ENCODE measurements at regions not wholly inside any gene's neighbourhood (a gene's known extent, or its start where the extent isn't known, plus 50 kb on each side); places are given as distances from the start of the nearest gene placed in this dataset.

DNA sequence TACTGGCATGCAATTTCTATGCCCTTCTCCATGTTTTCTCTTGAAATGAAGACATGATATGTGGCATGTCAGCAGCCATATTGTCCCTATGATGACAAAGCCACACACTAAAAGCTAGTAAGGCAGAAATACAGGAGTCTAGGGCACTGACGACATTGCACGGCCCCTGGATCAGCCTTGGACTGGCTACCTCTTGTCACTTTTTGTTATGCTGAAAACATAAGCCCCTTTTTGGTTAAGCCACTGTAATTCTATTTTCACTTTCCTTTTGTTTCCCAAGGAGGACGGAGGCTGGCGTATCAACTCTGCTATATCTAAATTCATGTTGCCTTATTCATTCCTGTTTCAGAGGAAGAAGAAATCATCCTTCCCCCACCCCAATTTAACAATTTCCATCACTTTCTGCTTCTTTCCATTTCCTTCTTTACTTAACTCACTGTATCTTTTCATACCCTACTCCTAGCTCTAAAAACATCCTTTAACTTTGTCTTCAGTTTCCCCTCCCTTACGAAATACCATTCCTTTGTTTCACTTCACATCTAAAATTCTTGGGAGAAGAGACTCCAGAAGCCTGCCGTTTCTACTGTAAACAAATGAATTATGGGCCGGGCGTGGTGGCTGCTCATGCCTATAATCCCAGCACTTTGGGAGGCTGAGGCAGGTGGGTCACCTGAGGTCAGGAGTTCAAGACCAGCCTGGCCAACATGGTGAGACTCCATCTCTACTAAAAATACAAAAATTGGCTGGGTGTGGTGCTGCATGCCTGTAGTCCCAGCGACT, 364.1 kb downstream of the PCNX1 start:
- TF ChIP-seq EGR1 (IDR thresholded peaks at IDR 0.05; ENCODE audit: low read depth in 2 of 2) (no peak), FOXA1 (IDR thresholded peaks at IDR 0.05) (no peak), RAD21 (IDR thresholded peaks at IDR 0.05) (no peak), TAF1 (conservative IDR thresholded peaks at IDR 0.05) (no peak), FOXA2 (IDR thresholded peaks at IDR 0.05) (no peak), HNF4G (IDR thresholded peaks at IDR 0.05) (no peak), YY1 (IDR thresholded peaks at IDR 0.05) (no peak), GABPA (IDR thresholded peaks at IDR 0.05 in 1 of 2, conservative IDR thresholded peaks at IDR 0.05 in 1 of 2) (no peak), JUND (IDR thresholded peaks at IDR 0.05) (no peak)
- TF ChIP-seq, protein P1, sequence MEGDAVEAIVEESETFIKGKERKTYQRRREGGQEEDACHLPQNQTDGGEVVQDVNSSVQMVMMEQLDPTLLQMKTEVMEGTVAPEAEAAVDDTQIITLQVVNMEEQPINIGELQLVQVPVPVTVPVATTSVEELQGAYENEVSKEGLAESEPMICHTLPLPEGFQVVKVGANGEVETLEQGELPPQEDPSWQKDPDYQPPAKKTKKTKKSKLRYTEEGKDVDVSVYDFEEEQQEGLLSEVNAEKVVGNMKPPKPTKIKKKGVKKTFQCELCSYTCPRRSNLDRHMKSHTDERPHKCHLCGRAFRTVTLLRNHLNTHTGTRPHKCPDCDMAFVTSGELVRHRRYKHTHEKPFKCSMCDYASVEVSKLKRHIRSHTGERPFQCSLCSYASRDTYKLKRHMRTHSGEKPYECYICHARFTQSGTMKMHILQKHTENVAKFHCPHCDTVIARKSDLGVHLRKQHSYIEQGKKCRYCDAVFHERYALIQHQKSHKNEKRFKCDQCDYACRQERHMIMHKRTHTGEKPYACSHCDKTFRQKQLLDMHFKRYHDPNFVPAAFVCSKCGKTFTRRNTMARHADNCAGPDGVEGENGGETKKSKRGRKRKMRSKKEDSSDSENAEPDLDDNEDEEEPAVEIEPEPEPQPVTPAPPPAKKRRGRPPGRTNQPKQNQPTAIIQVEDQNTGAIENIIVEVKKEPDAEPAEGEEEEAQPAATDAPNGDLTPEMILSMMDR (IDR thresholded peaks at IDR 0.05; ENCODE audit: low read depth, low read length, missing input control): no peak
- TF ChIP-seq, protein P2, sequence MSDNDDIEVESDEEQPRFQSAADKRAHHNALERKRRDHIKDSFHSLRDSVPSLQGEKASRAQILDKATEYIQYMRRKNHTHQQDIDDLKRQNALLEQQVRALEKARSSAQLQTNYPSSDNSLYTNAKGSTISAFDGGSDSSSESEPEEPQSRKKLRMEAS (IDR thresholded peaks at IDR 0.05): no peak
- TF ChIP-seq, protein P3, sequence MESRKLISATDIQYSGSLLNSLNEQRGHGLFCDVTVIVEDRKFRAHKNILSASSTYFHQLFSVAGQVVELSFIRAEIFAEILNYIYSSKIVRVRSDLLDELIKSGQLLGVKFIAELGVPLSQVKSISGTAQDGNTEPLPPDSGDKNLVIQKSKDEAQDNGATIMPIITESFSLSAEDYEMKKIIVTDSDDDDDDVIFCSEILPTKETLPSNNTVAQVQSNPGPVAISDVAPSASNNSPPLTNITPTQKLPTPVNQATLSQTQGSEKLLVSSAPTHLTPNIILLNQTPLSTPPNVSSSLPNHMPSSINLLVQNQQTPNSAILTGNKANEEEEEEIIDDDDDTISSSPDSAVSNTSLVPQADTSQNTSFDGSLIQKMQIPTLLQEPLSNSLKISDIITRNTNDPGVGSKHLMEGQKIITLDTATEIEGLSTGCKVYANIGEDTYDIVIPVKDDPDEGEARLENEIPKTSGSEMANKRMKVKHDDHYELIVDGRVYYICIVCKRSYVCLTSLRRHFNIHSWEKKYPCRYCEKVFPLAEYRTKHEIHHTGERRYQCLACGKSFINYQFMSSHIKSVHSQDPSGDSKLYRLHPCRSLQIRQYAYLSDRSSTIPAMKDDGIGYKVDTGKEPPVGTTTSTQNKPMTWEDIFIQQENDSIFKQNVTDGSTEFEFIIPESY (IDR thresholded peaks at IDR 0.05): no peak
- Histone ChIP-seq H3K4me3 (ENCODE audit: low read depth in 1 of 3, low read length in 3 of 3) (no peak overlapping the region), H3K4me1 (ENCODE audit: control insufficient read depth in 4 of 4, insufficient read depth in 4 of 4, low read length in 3 of 4) (peaks cover 2 to 7% (median 4%) of the 10 kb centered on the region in 4 donors), H3K36me3 (ENCODE audit: control insufficient read depth in 4 of 4, insufficient read depth in 3 of 4, low read depth in 1 of 4, low read length in 3 of 4) (no peaks in the 10 kb centered on the region), H3K27ac (ENCODE audit: low read depth in 1 of 2, low read length in 2 of 2) (no peak overlapping the region), H3K9me3 (ENCODE audit: control insufficient read depth in 4 of 4, low read length in 3 of 4) (peaks cover 0 to 2% (median 0%) of the 10 kb centered on the region in 4 donors), H3K9ac (ENCODE audit: low read depth in 1 of 2, low read length in 2 of 2) (no peak overlapping the region), H3K27me3 (ENCODE audit: control insufficient read depth in 4 of 4, insufficient read depth in 4 of 4, low read length in 3 of 4) (no peaks in the 10 kb centered on the region)
- no peak for DNase-seq (ENCODE audit: low spot score)
- WGBS: 88% methylated on average over 9 of the region's 9 CpGs

DNA sequence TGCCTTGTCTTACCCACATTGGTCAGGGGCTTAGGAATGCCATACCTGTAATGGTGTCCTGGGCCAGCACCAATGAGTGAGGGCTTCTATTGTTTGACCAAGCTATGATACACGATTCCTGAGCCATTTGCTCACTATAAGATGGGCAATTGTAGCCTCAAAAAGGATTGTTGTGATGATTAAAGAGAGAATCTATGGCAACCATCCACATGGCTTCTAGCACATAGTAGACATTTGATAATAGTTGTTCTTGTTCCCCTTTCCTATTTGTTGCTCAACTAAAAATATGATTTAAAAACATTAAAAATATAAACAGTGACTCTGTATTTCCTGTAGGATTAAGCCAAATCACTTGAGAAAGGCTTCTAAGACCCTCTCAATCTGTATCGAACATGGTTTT, 366.1 kb downstream of the PCNX1 start:
- H3K4me3 ChIP-seq (ENCODE audit: low read depth in 1 of 3, low read length in 3 of 3): no peak overlapping the region
- no peaks in the 10 kb centered on the region for H3K27me3 ChIP-seq (ENCODE audit: control insufficient read depth in 4 of 4, insufficient read depth in 4 of 4, low read length in 3 of 4)
- no peak overlapping the region for H3K27ac ChIP-seq (ENCODE audit: low read depth in 1 of 2, low read length in 2 of 2)
- no peaks in the 10 kb centered on the region for H3K4me1 ChIP-seq (ENCODE audit: control insufficient read depth in 4 of 4, insufficient read depth in 4 of 4, low read length in 3 of 4)
- 81% methylated on average over 2 of the region's 2 CpGs for WGBS
- no peaks in the 10 kb centered on the region for H3K36me3 ChIP-seq (ENCODE audit: control insufficient read depth in 4 of 4, insufficient read depth in 3 of 4, low read depth in 1 of 4, low read length in 3 of 4)
- DNase-seq (ENCODE audit: low spot score): no peak
- TF ChIP-seq, protein P2 (IDR thresholded peaks at IDR 0.05): no peak
- no peak for TF ChIP-seq NR2F2 (IDR thresholded peaks at IDR 0.05)
- TF ChIP-seq, protein P4, sequence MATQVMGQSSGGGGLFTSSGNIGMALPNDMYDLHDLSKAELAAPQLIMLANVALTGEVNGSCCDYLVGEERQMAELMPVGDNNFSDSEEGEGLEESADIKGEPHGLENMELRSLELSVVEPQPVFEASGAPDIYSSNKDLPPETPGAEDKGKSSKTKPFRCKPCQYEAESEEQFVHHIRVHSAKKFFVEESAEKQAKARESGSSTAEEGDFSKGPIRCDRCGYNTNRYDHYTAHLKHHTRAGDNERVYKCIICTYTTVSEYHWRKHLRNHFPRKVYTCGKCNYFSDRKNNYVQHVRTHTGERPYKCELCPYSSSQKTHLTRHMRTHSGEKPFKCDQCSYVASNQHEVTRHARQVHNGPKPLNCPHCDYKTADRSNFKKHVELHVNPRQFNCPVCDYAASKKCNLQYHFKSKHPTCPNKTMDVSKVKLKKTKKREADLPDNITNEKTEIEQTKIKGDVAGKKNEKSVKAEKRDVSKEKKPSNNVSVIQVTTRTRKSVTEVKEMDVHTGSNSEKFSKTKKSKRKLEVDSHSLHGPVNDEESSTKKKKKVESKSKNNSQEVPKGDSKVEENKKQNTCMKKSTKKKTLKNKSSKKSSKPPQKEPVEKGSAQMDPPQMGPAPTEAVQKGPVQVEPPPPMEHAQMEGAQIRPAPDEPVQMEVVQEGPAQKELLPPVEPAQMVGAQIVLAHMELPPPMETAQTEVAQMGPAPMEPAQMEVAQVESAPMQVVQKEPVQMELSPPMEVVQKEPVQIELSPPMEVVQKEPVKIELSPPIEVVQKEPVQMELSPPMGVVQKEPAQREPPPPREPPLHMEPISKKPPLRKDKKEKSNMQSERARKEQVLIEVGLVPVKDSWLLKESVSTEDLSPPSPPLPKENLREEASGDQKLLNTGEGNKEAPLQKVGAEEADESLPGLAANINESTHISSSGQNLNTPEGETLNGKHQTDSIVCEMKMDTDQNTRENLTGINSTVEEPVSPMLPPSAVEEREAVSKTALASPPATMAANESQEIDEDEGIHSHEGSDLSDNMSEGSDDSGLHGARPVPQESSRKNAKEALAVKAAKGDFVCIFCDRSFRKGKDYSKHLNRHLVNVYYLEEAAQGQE (IDR thresholded peaks at IDR 0.05): no peak
- TF ChIP-seq HNF4A (conservative IDR thresholded peaks at IDR 0.05): no peak
- no peak for TF ChIP-seq FOXA2 (IDR thresholded peaks at IDR 0.05)
- TF ChIP-seq, protein P5, sequence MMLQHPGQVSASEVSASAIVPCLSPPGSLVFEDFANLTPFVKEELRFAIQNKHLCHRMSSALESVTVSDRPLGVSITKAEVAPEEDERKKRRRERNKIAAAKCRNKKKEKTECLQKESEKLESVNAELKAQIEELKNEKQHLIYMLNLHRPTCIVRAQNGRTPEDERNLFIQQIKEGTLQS (IDR thresholded peaks at IDR 0.05): no peak
- TF ChIP-seq, protein P3 (IDR thresholded peaks at IDR 0.05): no peak
- no peak for TF ChIP-seq GABPA (IDR thresholded peaks at IDR 0.05 in 1 of 2, conservative IDR thresholded peaks at IDR 0.05 in 1 of 2)
- no peak for TF ChIP-seq TAF1 (conservative IDR thresholded peaks at IDR 0.05)
- no peak for TF ChIP-seq JUND (IDR thresholded peaks at IDR 0.05)
- no peak for TF ChIP-seq RXRA (IDR thresholded peaks at IDR 0.05)
- TF ChIP-seq FOXA1 (IDR thresholded peaks at IDR 0.05): no peak
- no peak for TF ChIP-seq SP1 (IDR thresholded peaks at IDR 0.05)
- H3K9ac ChIP-seq (ENCODE audit: low read depth in 1 of 2, low read length in 2 of 2): no peak overlapping the region
- H3K9me3 ChIP-seq (ENCODE audit: control insufficient read depth in 4 of 4, low read length in 3 of 4): peaks cover 0 to 2% (median 0%) of the 10 kb centered on the region in 4 donors
